ENCODE measurements at regions not wholly inside any gene's neighbourhood (a gene's known extent, or its start where the extent isn't known, plus 50 kb on each side); places are given as distances from the start of the nearest gene placed in this dataset.

DNA sequence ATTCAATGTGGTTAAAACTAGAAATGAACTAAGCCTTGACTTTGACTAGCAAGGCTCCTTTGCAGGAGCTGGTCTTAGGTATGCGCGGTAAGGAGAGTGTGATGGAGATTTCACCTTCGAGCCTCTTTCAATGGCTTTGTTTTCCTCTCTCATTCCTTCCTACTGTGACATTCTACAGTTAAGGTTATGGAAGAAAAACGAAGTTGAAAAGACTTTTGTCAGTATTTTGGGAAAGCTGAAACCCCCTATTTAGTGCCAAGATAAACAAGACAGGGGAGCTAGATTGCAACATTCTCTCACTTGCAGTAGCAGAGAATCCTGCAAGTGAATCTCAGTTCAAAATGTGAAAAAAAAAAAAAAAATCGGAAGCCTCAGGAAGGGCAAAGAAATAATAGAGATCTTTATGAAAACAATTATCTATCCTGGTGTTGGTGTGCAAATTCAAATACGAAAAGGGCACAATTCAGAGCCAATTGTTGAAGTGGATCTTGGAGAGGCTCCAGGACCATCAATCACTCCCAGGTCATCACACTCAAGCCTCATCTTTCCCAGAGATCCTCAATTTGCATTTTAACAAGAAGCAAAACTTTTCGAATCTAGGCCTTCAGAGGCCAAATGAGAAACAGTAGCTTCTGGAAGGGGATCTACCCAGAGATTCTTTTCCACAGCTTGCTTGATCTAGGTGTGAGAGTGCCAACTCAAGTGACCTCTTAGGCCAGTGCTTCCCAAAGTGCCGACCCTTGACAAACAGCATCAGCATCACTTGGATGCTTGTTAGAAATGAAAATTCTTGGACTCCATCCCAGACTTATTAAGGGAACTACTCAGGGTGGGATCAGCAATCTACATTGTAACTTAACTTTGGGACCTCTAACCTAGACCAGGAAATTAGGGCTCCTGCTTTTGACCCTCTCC, 163.8 kb downstream of the INHBA start:
- Histone ChIP-seq H4K20me1 (ENCODE audit: insufficient read depth, low read length) (no peaks in the 10 kb centered on the region), H3K27me3 (ENCODE audit: insufficient read depth, low read length) (no peaks in the 10 kb centered on the region), H3K79me2 (ENCODE audit: insufficient read depth, low read length) (no peaks in the 10 kb centered on the region), H3K27ac (ENCODE audit: low read depth, low read length) (no peak overlapping the region), H3K9me3 (ENCODE audit: low read depth, low read length) (no peaks in the 10 kb centered on the region), H3K4me2 (ENCODE audit: insufficient read depth, low read length) (no peak overlapping the region), H3K4me1 (ENCODE audit: insufficient read depth, low read length) (peaks cover 9% of the 10 kb centered on the region), H3K36me3 (ENCODE audit: insufficient read depth, low read length) (no peaks in the 10 kb centered on the region), H2AFZ (ENCODE audit: low read length) (peak overlapping the region; percentile 44), H3K4me3 (ENCODE audit: insufficient read depth, low read length) (no peak overlapping the region)
- TF ChIP-seq CTCF (IDR thresholded peaks at IDR 0.05; ENCODE audit: extremely low read depth, low read depth, low read length) = no peak
- DNase-seq (ENCODE audit: insufficient read length, low spot score, missing footprints) = no peak

DNA sequence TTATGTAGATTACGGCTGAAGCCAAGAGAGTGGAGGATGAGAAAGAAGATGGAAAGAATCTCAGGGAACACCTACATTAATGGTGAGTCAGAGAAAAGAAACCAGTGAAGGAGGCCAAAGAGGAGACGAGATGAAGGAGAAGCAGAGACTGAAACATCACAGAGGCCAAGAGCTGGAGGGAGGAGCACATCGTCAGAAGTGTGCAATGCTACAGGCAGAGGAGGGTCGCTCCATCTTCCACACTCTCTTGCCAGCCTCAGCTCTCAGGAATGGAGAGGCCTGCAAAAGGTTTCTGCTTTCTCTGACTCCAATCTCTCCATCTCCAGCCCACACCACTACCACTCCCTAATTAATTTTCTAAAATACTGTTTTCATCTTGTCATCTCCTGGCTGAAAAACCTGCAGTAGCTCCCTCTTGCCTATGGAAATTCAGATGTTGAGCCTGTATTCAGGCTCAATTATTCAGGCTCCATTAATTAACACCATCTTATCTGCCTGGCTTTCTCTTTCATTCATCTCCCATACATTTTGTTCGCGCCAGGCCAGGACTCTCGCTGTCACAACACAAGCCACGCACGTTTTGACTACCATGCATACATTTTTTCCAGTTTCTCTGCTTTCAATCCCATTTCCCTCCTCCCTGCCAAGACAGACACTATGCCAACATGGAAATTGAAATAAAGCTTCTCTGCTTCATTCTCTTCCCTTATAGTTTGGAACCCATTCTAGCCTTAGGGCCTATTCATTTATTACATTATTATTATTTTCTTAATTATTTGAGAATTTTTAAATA, 165.8 kb downstream of the INHBA start:
- TF ChIP-seq CTCF (IDR thresholded peaks at IDR 0.05; ENCODE audit: extremely low read depth, low read depth, low read length) = no peak
- Histone ChIP-seq H3K79me2 (ENCODE audit: insufficient read depth, low read length) (no peaks in the 10 kb centered on the region), H3K4me1 (ENCODE audit: insufficient read depth, low read length) (peaks cover 9% of the 10 kb centered on the region), H3K27ac (ENCODE audit: low read depth, low read length) (no peak overlapping the region), H2AFZ (ENCODE audit: low read length) (no peak overlapping the region), H3K9me3 (ENCODE audit: low read depth, low read length) (no peaks in the 10 kb centered on the region), H3K4me2 (ENCODE audit: insufficient read depth, low read length) (no peak overlapping the region), H3K36me3 (ENCODE audit: insufficient read depth, low read length) (no peaks in the 10 kb centered on the region), H4K20me1 (ENCODE audit: insufficient read depth, low read length) (no peaks in the 10 kb centered on the region), H3K4me3 (ENCODE audit: insufficient read depth, low read length) (no peak overlapping the region), H3K27me3 (ENCODE audit: insufficient read depth, low read length) (no peaks in the 10 kb centered on the region)
- DNase-seq (ENCODE audit: insufficient read length, low spot score, missing footprints) = no peak

GRCh38 chr7:41536122-41536872, 166.6 kb downstream of the INHBA start:
- H4K20me1 ChIP-seq (ENCODE audit: insufficient read depth, low read length) = no peaks in the 10 kb centered on the region
- DNase-seq (ENCODE audit: insufficient read length, low spot score, missing footprints) = no peak
- TF ChIP-seq CTCF (IDR thresholded peaks at IDR 0.05; ENCODE audit: extremely low read depth, low read depth, low read length) = no peak

More at GRCh38 chr7:41536122-41536872, 166.6 kb downstream of the INHBA start:
- Histone ChIP-seq H3K4me2 (ENCODE audit: insufficient read depth, low read length) (no peak overlapping the region), H3K4me1 (ENCODE audit: insufficient read depth, low read length) (peaks cover 9% of the 10 kb centered on the region), H3K36me3 (ENCODE audit: insufficient read depth, low read length) (no peaks in the 10 kb centered on the region), H3K79me2 (ENCODE audit: insufficient read depth, low read length) (no peaks in the 10 kb centered on the region), H2AFZ (ENCODE audit: low read length) (no peak overlapping the region), H3K9me3 (ENCODE audit: low read depth, low read length) (no peaks in the 10 kb centered on the region), H3K27ac (ENCODE audit: low read depth, low read length) (no peak overlapping the region), H3K4me3 (ENCODE audit: insufficient read depth, low read length) (no peak overlapping the region), H3K27me3 (ENCODE audit: insufficient read depth, low read length) (no peaks in the 10 kb centered on the region)

Data from osteoblast (primary cell).